ENCODE measurements at regions not wholly inside any gene's neighbourhood (a gene's known extent, or its start where the extent isn't known, plus 50 kb on each side); places are given as distances from the start of the nearest gene placed in this dataset.

DNA sequence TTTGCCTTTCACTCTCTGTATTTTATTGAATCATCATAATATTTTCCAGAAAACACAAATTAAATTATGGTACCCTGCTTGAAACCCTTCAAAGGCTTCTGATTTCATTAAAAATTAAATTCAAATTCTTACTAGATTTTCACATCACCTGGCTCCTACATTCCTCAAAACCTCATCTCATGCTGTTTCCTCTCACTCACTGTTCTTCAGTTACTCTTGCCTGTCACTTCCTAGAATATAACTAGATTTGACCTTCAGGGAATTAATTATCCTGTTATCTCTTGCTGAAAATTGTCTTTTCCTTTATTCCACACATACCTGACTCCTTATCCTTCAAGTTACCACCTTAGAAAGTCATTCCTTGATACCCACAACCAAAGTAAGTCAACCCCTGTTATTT lies 2294.7 kb downstream of the PCDH9 start:
- no peak overlapping the region for H3K27ac ChIP-seq
- no peaks in the 10 kb centered on the region for H3K9me3 ChIP-seq
- H3K9ac ChIP-seq (ENCODE audit: low read depth in 2 of 2, low read length in 2 of 2), result no peak overlapping the region
- no peak overlapping the region for H3K4me3 ChIP-seq
- TF ChIP-seq, protein P1, sequence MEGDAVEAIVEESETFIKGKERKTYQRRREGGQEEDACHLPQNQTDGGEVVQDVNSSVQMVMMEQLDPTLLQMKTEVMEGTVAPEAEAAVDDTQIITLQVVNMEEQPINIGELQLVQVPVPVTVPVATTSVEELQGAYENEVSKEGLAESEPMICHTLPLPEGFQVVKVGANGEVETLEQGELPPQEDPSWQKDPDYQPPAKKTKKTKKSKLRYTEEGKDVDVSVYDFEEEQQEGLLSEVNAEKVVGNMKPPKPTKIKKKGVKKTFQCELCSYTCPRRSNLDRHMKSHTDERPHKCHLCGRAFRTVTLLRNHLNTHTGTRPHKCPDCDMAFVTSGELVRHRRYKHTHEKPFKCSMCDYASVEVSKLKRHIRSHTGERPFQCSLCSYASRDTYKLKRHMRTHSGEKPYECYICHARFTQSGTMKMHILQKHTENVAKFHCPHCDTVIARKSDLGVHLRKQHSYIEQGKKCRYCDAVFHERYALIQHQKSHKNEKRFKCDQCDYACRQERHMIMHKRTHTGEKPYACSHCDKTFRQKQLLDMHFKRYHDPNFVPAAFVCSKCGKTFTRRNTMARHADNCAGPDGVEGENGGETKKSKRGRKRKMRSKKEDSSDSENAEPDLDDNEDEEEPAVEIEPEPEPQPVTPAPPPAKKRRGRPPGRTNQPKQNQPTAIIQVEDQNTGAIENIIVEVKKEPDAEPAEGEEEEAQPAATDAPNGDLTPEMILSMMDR (IDR thresholded peaks at IDR 0.05), result no peak
- H3K4me1 ChIP-seq, result no peaks in the 10 kb centered on the region
- no peaks in the 10 kb centered on the region for H3K36me3 ChIP-seq
- no peaks in the 10 kb centered on the region for H3K27me3 ChIP-seq
- intact Hi-C loops (cut with DNase I), result no loop called here
- no peak for DNase-seq

DNA sequence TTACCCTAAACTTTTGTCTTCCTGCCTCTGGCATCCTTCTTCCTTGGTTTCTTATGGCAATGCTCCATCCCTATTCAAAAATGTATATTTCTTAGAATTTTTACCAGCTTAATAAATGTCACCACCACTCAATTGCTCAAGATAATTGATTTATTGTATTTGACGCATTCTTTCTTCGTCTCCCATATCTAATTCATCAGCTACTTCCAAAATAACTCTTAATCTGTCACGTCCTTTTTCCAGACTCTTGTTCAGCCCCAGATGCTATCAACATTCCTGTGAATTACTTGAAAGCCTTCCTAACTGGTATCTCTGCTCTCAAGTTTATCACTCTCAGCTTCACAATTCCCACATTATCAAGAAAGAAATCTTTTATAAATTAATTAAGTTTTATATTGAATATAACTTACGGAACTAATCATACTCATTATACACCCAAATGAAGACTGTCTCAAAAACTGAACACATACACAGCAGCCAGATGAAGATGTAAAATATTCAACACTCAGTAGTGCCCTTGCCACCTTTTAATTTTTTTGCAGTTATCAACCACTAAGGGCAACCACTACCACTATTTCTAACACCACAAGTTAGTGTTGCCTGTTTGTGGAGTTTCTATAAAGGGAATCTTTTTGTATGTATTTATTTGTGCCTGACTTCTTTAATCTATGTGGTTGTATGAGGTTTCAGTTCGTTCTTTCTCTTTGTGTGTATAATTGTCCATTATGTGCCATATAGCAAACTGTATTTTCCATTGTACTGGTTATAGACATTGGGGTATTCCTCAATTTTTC lies 2295.4 kb downstream of the PCDH9 start:
- no peaks in the 10 kb centered on the region for H3K36me3 ChIP-seq
- TF ChIP-seq, protein P1 (IDR thresholded peaks at IDR 0.05), result no peak
- intact Hi-C loops (cut with DNase I), result no loop called here
- no peak overlapping the region for H3K4me3 ChIP-seq
- no peaks in the 10 kb centered on the region for H3K4me1 ChIP-seq
- no peaks in the 10 kb centered on the region for H3K9me3 ChIP-seq
- no peak overlapping the region for H3K9ac ChIP-seq (ENCODE audit: low read depth in 2 of 2, low read length in 2 of 2)
- no peak overlapping the region for H3K27ac ChIP-seq
- H3K27me3 ChIP-seq, result no peaks in the 10 kb centered on the region
- DNase-seq, result no peak

DNA sequence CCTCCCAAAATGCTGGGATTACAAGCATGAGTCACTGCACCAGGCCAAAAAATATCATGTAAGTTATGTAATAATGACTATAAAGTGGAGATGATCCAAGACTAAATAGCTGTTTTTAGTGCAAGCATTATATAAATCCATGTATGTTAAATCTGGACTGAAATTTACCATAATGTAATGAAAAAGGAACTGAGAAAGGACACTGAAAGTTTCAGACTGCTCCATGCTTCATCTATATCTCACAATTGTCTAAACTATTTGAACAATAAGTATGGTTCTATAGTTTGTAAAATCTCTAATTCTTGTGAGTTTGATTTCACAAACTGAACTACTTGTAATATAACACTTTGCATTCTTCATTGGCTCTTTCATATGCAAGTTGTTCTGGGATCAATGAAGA lies 2299.5 kb downstream of the PCDH9 start:
- H3K9me3 ChIP-seq, result no peaks in the 10 kb centered on the region
- H3K36me3 ChIP-seq, result no peaks in the 10 kb centered on the region
- H3K27me3 ChIP-seq, result no peaks in the 10 kb centered on the region
- H3K4me1 ChIP-seq, result no peaks in the 10 kb centered on the region
- no peak overlapping the region for H3K9ac ChIP-seq (ENCODE audit: low read depth in 2 of 2, low read length in 2 of 2)
- no peak overlapping the region for H3K27ac ChIP-seq
- no peak overlapping the region for H3K4me3 ChIP-seq
- TF ChIP-seq, protein P1 (IDR thresholded peaks at IDR 0.05), result no peak
- DNase-seq, result no peak
- intact Hi-C loops (cut with DNase I), result no loop called here

DNA sequence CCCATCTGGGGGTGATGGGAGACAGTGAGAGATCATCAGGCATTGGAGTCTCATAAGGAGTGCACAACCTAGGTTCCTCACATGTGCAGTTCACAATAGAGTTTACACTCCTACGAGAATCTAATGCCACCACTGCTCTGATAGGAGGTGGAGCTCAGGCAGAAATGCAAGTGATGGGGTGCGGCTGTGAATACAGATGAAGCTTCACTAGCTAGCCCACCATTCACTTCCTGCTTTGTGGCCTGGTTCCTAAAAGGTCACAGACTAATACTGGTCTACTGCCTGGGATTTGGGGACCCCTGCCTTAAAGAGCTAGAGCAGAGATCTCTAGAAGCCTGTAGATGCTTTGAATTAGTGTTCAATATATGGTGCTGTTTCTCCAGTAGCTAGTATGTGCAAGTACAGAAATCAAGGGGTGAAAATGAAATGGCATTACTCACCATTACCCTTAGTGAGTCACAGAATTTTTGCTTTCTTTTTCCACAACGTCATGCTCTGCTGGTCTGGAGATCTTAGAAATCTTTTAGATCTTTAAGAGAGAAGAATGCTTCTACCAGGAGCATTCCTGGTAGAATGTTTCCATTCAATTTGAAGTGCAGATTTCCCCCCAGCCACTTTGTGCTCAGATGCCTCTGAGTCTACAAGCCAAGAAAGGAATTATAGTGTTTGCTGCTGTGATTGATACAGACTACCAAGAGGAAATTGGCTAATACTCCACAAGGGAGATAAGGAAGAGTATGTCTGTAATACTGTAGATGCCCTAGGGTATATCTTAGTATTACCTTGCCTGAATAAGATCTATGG lies 2301.2 kb downstream of the PCDH9 start:
- H3K27me3 ChIP-seq, result no peaks in the 10 kb centered on the region

DNA sequence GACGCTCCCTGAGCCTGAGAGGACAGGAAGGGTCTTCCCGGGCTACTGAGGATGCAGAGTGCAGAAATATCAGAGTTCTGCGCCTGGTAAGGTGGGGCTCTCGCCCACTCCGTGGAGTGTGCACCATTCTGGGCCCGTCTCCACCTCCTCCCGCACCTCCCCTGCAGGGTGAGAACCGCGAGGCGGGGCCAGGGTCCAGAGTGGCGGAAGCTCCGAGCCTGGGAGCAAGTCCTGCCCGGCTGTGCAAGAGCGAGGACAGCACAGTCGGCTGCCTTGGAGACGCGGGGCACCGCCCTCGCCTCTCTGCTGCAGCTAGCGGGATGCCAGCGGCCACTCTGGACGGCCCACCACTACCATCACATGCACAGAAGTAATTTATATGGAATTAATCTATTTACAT lies 2304.4 kb downstream of the PCDH9 start:
- no peak for DNase-seq

More for the DNA sequence above, 2301.2 kb downstream of the PCDH9 start:
- intact Hi-C loops (cut with DNase I), result no loop called here
- H3K9me3 ChIP-seq, result no peaks in the 10 kb centered on the region
- DNase-seq, result no peak
- no peaks in the 10 kb centered on the region for H3K4me1 ChIP-seq
- no peak overlapping the region for H3K4me3 ChIP-seq
- H3K27ac ChIP-seq, result no peak overlapping the region
- TF ChIP-seq, protein P1 (IDR thresholded peaks at IDR 0.05), result no peak
- H3K36me3 ChIP-seq, result no peaks in the 10 kb centered on the region
- H3K9ac ChIP-seq (ENCODE audit: low read depth in 2 of 2, low read length in 2 of 2), result no peak overlapping the region

More for the DNA sequence above, 2304.4 kb downstream of the PCDH9 start:
- Histone ChIP-seq H3K27ac (no peak overlapping the region), H3K9me3 (no peaks in the 10 kb centered on the region), H3K27me3 (no peaks in the 10 kb centered on the region), H3K36me3 (no peaks in the 10 kb centered on the region), H3K4me1 (no peaks in the 10 kb centered on the region), H3K4me3 (no peak overlapping the region), H3K9ac (ENCODE audit: low read depth in 2 of 2, low read length in 2 of 2) (no peak overlapping the region)
- TF ChIP-seq, protein P1 (IDR thresholded peaks at IDR 0.05), result no peak
- intact Hi-C loops (cut with DNase I), result no loop called here

Data from colonic mucosa (tissue), 4 donors.